ENCODE measurements at regions not wholly inside any gene's neighbourhood (a gene's known extent, or its start where the extent isn't known, plus 50 kb on each side); places are given as distances from the start of the nearest gene placed in this dataset. TPM values are rescaled to one million over a fixed set of nuclear protein-coding genes. Genes with fewer than 3 reads are reported as not detected.

Small RNA genes in the stretch of these regions (small RNA-seq; reads per million reads assigned to genes)
- not detected for gene AL353747.1 (ENCODE audit: insufficient read depth)

All from H1 (cell line).